ENCODE measurements at regions not wholly inside any gene's neighbourhood (a gene's known extent, or its start where the extent isn't known, plus 50 kb on each side); places are given as distances from the start of the nearest gene placed in this dataset.

GRCh38 chr6:125444006-125444923 is 142.5 kb upstream of the HDDC2 start:
- 51 to 54% methylated on average over 12 to 15 of the region's 16 CpGs for WGBS, 2 donors
- no peak overlapping the region for H3K4me3 ChIP-seq (ENCODE audit: low read depth, poor library complexity, severe bottlenecking)
- TF ChIP-seq POLR2A (IDR thresholded peaks at IDR 0.05) (no peak), CTCF (IDR thresholded peaks at IDR 0.05) (no peak)
- DNase-seq (ENCODE audit: low spot score in 2 of 2), result no peak
- intact Hi-C loops (cut with DNase I; ENCODE audit: low total_unique reads), result no loop called here

- no peak overlapping the region for H3K4me3 ChIP-seq (ENCODE audit: low read depth, poor library complexity, severe bottlenecking)
- 73 to 77% methylated on average over 8 of the region's 8 CpGs for WGBS, 2 donors
- DNase-seq (ENCODE audit: low spot score in 2 of 2), result no peak
- intact Hi-C loops (cut with DNase I; ENCODE audit: low total_unique reads), result no loop called here
- TF ChIP-seq POLR2A (IDR thresholded peaks at IDR 0.05) (no peak), CTCF (IDR thresholded peaks at IDR 0.05) (no peak)
Measured at GRCh38 chr6:125445054-125445453, 143.3 kb upstream of the HDDC2 start.

GRCh38 chr6:125446011-125446410 is 144.2 kb upstream of the HDDC2 start:
- intact Hi-C loops (cut with DNase I; ENCODE audit: low total_unique reads), result no loop called here
- H3K4me3 ChIP-seq (ENCODE audit: low read depth, poor library complexity, severe bottlenecking), result no peak overlapping the region
- no peak for DNase-seq (ENCODE audit: low spot score in 2 of 2)
- TF ChIP-seq CTCF (IDR thresholded peaks at IDR 0.05), result no peak
- TF ChIP-seq POLR2A (IDR thresholded peaks at IDR 0.05), result no peak
- 83 to 86% methylated on average over 5 of the region's 5 CpGs for WGBS, 2 donors

GRCh38 chr6:125451750-125452149 is 150.0 kb upstream of the HDDC2 start:
- H3K4me3 ChIP-seq (ENCODE audit: low read depth, poor library complexity, severe bottlenecking), result no peak overlapping the region
- no peak for TF ChIP-seq POLR2A (IDR thresholded peaks at IDR 0.05)
- no peak for TF ChIP-seq CTCF (IDR thresholded peaks at IDR 0.05)
- DNase-seq (ENCODE audit: low spot score in 2 of 2), result no peak
- intact Hi-C loops (cut with DNase I; ENCODE audit: low total_unique reads), result no loop called here
- 36 to 45% methylated on average over 2 of the region's 2 CpGs for WGBS, 2 donors

- 69 to 70% methylated on average over 4 of the region's 4 CpGs for WGBS, 2 donors
- TF ChIP-seq CTCF (IDR thresholded peaks at IDR 0.05), result no peak
- no peak for TF ChIP-seq POLR2A (IDR thresholded peaks at IDR 0.05)
- intact Hi-C loops (cut with DNase I; ENCODE audit: low total_unique reads), result no loop called here
- no peak for DNase-seq (ENCODE audit: low spot score in 2 of 2)
- H3K4me3 ChIP-seq (ENCODE audit: low read depth, poor library complexity, severe bottlenecking), result no peak overlapping the region
Measured at GRCh38 chr6:125453516-125453915, 151.7 kb upstream of the HDDC2 start.

All from lower leg skin (tissue), 4 donors.